ENCODE measurements at regions not wholly inside any gene's neighbourhood (a gene's known extent, or its start where the extent isn't known, plus 50 kb on each side); places are given as distances from the start of the nearest gene placed in this dataset.

GRCh38 chr2:54042897-54043620 lies 72.3 kb upstream of the PSME4 start:
- no peaks in the 10 kb centered on the region for H3K9me3 ChIP-seq (ENCODE audit: control insufficient read depth, insufficient read depth, low read depth, low read length)
- POLR2A ChIA-PET: no interaction called here
- no peaks in the 10 kb centered on the region for H3K4me1 ChIP-seq (ENCODE audit: control insufficient read depth, insufficient read depth, low read length)
- H3K4me3 ChIP-seq (ENCODE audit: low read depth, low read length): no peak overlapping the region
- CTCF ChIA-PET: no interaction called here
- TF ChIP-seq ZNF24 (tag by site-specific recombination; IDR thresholded peaks at IDR 0.05): no peak
- TF ChIP-seq, protein P1, sequence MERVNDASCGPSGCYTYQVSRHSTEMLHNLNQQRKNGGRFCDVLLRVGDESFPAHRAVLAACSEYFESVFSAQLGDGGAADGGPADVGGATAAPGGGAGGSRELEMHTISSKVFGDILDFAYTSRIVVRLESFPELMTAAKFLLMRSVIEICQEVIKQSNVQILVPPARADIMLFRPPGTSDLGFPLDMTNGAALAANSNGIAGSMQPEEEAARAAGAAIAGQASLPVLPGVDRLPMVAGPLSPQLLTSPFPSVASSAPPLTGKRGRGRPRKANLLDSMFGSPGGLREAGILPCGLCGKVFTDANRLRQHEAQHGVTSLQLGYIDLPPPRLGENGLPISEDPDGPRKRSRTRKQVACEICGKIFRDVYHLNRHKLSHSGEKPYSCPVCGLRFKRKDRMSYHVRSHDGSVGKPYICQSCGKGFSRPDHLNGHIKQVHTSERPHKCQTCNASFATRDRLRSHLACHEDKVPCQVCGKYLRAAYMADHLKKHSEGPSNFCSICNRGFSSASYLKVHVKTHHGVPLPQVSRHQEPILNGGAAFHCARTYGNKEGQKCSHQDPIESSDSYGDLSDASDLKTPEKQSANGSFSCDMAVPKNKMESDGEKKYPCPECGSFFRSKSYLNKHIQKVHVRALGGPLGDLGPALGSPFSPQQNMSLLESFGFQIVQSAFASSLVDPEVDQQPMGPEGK (tag by site-specific recombination; IDR thresholded peaks at IDR 0.05): no peak
- TF ChIP-seq ZBTB1 (tag by site-specific recombination; IDR thresholded peaks at IDR 0.05): no peak
- TF ChIP-seq ZNF555 (tag by site-specific recombination; conservative IDR thresholded peaks at IDR 0.05): no peak
- no peak for TF ChIP-seq ZNF529 (tag by site-specific recombination; IDR thresholded peaks at IDR 0.05; ENCODE audit: insufficient replicate concordance)
- no peak for TF ChIP-seq ZNF621 (tag by site-specific recombination; IDR thresholded peaks at IDR 0.05)
- TF ChIP-seq ZNF677 (tag by site-specific recombination; IDR thresholded peaks at IDR 0.05): no peak
- TF ChIP-seq ZBTB17 (tag by site-specific recombination; IDR thresholded peaks at IDR 0.05): no peak
- no peak for TF ChIP-seq ZNF701 (tag by site-specific recombination; IDR thresholded peaks at IDR 0.05)
- TF ChIP-seq ZNF140 (tag by site-specific recombination; IDR thresholded peaks at IDR 0.05): no peak
- no peak for TF ChIP-seq TRIM28 (IDR thresholded peaks at IDR 0.05; ENCODE audit: borderline replicate concordance, low read length)
- TF ChIP-seq ZNF10 (tag by site-specific recombination; IDR thresholded peaks at IDR 0.05): no peak
- no peaks in the 10 kb centered on the region for H3K36me3 ChIP-seq (ENCODE audit: control insufficient read depth in 2 of 2, insufficient read depth in 1 of 2, low read length in 2 of 2)
- H3K27ac ChIP-seq (ENCODE audit: extremely low read depth, low read depth, low read length): no peak overlapping the region

GRCh38 chr2:54042341-54042740 lies 71.5 kb upstream of the PSME4 start:
- no peak overlapping the region for H3K27ac ChIP-seq (ENCODE audit: extremely low read depth, low read depth, low read length)
- no peaks in the 10 kb centered on the region for H3K36me3 ChIP-seq (ENCODE audit: control insufficient read depth in 2 of 2, insufficient read depth in 1 of 2, low read length in 2 of 2)
- TF ChIP-seq ZNF701 (tag by site-specific recombination; IDR thresholded peaks at IDR 0.05): no peak
- no peaks in the 10 kb centered on the region for H3K9me3 ChIP-seq (ENCODE audit: control insufficient read depth, insufficient read depth, low read depth, low read length)
- ChIA-PET POLR2A (no interaction called here), CTCF (interaction anchor here (0.6 to 0.7 kb wide), 2 partner anchors 1042 to 1888 kb away, joined by 3 to 4 read pairs; no protein-coding TSS in a partner anchor)
- H3K4me1 ChIP-seq (ENCODE audit: control insufficient read depth, insufficient read depth, low read length): no peaks in the 10 kb centered on the region
- H3K4me3 ChIP-seq (ENCODE audit: low read depth, low read length): no peak overlapping the region

DNA sequence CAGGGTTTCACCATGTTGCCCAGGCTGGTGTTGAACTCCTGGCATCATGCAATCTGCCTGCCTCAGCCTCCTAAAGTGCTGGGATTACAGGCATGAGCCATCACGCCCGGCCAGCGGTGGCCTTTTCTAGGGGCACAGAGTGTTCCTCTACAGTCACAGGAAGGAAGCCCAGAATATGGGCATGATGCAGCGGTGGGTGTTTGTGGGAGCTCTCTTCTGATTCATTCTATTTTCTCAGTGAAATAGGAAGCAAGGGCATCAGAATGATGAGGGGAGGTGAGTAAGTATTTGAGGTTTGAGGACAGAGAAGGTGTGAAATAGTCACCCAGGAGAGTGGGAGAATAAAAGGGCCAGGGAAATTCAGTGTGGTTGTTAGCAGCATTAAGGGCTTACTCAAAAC lies 70.3 kb upstream of the PSME4 start:
- no peak overlapping the region for H3K4me3 ChIP-seq (ENCODE audit: low read depth, low read length)
- H3K36me3 ChIP-seq (ENCODE audit: control insufficient read depth in 2 of 2, insufficient read depth in 1 of 2, low read length in 2 of 2): no peaks in the 10 kb centered on the region
- CTCF ChIA-PET: no interaction called here
- POLR2A ChIA-PET: no interaction called here
- TF ChIP-seq ZFP37 (tag by site-specific recombination; IDR thresholded peaks at IDR 0.05) (no peak), KLF7 (tag by site-specific recombination; IDR thresholded peaks at IDR 0.05; ENCODE audit: borderline replicate concordance) (no peak), ZNF596 (tag by site-specific recombination; IDR thresholded peaks at IDR 0.05) (no peak), ZNF707 (tag by site-specific recombination; IDR thresholded peaks at IDR 0.05) (no peak), TRIM28 (IDR thresholded peaks at IDR 0.05; ENCODE audit: borderline replicate concordance, low read length) (no peak), ZNF670 (tag by site-specific recombination; IDR thresholded peaks at IDR 0.05; ENCODE audit: low read depth) (no peak), ZNF112 (tag by site-specific recombination; IDR thresholded peaks at IDR 0.05) (no peak), ZNF792 (tag by site-specific recombination; IDR thresholded peaks at IDR 0.05) (no peak), ZNF544 (tag by site-specific recombination; IDR thresholded peaks at IDR 0.05) (no peak), ZNF785 (tag by site-specific recombination; IDR thresholded peaks at IDR 0.05) (no peak)
- TF ChIP-seq, protein P2, sequence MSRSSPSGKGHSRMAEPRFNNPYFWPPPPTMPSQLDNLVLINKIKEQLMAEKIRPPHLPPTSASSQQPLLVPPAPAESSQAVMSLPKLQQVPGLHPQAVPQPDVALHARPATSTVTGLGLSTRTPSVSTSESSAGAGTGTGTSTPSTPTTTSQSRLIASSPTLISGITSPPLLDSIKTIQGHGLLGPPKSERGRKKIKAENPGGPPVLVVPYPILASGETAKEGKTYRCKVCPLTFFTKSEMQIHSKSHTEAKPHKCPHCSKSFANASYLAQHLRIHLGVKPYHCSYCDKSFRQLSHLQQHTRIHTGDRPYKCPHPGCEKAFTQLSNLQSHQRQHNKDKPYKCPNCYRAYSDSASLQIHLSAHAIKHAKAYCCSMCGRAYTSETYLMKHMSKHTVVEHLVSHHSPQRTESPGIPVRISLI (tag by site-specific recombination; IDR thresholded peaks at IDR 0.05): no peak
- TF ChIP-seq, protein P3, sequence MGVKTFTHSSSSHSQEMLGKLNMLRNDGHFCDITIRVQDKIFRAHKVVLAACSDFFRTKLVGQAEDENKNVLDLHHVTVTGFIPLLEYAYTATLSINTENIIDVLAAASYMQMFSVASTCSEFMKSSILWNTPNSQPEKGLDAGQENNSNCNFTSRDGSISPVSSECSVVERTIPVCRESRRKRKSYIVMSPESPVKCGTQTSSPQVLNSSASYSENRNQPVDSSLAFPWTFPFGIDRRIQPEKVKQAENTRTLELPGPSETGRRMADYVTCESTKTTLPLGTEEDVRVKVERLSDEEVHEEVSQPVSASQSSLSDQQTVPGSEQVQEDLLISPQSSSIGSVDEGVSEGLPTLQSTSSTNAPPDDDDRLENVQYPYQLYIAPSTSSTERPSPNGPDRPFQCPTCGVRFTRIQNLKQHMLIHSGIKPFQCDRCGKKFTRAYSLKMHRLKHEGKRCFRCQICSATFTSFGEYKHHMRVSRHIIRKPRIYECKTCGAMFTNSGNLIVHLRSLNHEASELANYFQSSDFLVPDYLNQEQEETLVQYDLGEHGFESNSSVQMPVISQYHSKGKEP (tag by site-specific recombination; IDR thresholded peaks at IDR 0.05): no peak
- TF ChIP-seq, protein P4, sequence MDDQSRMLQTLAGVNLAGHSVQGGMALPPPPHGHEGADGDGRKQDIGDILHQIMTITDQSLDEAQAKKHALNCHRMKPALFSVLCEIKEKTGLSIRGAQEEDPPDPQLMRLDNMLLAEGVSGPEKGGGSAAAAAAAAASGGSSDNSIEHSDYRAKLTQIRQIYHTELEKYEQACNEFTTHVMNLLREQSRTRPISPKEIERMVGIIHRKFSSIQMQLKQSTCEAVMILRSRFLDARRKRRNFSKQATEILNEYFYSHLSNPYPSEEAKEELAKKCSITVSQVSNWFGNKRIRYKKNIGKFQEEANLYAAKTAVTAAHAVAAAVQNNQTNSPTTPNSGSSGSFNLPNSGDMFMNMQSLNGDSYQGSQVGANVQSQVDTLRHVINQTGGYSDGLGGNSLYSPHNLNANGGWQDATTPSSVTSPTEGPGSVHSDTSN (CRISPR knock-in tag; IDR thresholded peaks at IDR 0.05): no peak
- no peaks in the 10 kb centered on the region for H3K9me3 ChIP-seq (ENCODE audit: control insufficient read depth, insufficient read depth, low read depth, low read length)
- no peaks in the 10 kb centered on the region for H3K4me1 ChIP-seq (ENCODE audit: control insufficient read depth, insufficient read depth, low read length)
- H3K27ac ChIP-seq (ENCODE audit: extremely low read depth, low read depth, low read length): no peak overlapping the region

Data from HEK293 (cell line).